WTC11 (cell line): ENCODE measurements at regions not wholly inside any gene's neighbourhood (a gene's known extent, or its start where the extent isn't known, plus 50 kb on each side); places are given as distances from the start of the nearest gene placed in this dataset.

Experiments
- CREB1 ChIP-seq: sonication (generic); formaldehyde crosslinking; IDR thresholded peaks from 2 replicates; pipeline ENCODE4 v1.8.0; 2023; ENCODE audit warnings: mild to moderate bottlenecking, missing genetic modification reagents
- CTCF ChIP-seq: fragments of 200-600 bp; IDR thresholded peaks from 2 replicates; pipeline ENCODE4 v1.8.0; 2022; ENCODE audit warnings: antibody characterized with exemption
- E2F1 ChIP-seq: sonication (generic); formaldehyde crosslinking; IDR thresholded peaks from 2 replicates; pipeline ENCODE4 v1.8.0; 2022; ENCODE audit warnings: mild to moderate bottlenecking, missing genetic modification reagents
- USF1 ChIP-seq: sonication (generic); formaldehyde crosslinking; IDR thresholded peaks from 2 replicates; pipeline ENCODE4 v1.8.0; 2022; ENCODE audit warnings: mild to moderate bottlenecking, missing genetic modification reagents

- no peak for TF ChIP-seq USF1 (CRISPR knock-in tag)
- no peak for TF ChIP-seq CTCF
- TF ChIP-seq E2F1 (CRISPR knock-in tag), result no peak
- TF ChIP-seq CREB1 (CRISPR knock-in tag), result no peak
Measured at GRCh38 chr5:133830281-133830680, 138.1 kb downstream of the C5orf15 start.
